ENCODE measurements at regions not wholly inside any gene's neighbourhood (a gene's known extent, or its start where the extent isn't known, plus 50 kb on each side); places are given as distances from the start of the nearest gene placed in this dataset.
A peak's percentile ranks its signal among the peaks of the same experiment; 100 is the strongest.

- DNase-seq = no peak
Measured at GRCh38 chr16:76190480-76190879, 86.7 kb upstream of the CNTNAP4 start.

- peak; percentile 24 for DNase-seq
Measured at GRCh38 chr16:76193906-76194615, 83.1 kb upstream of the CNTNAP4 start.

- DNase-seq = no peak
Measured at GRCh38 chr16:76194616-76195015, 82.6 kb upstream of the CNTNAP4 start.

GRCh38 chr16:76195056-76195455 is 82.1 kb upstream of the CNTNAP4 start:
- DNase-seq = no peak

GRCh38 chr16:76195648-76196047 is 81.6 kb upstream of the CNTNAP4 start:
- no peak for DNase-seq

- DNase-seq = no peak
Measured at GRCh38 chr16:76197900-76198299, 79.3 kb upstream of the CNTNAP4 start.

GRCh38 chr16:76199681-76200220 is 77.5 kb upstream of the CNTNAP4 start:
- DNase-seq = no peak

GRCh38 chr16:76201385-76201784 is 75.8 kb upstream of the CNTNAP4 start:
- no peak for DNase-seq

- DNase-seq = no peak
Measured at GRCh38 chr16:76204249-76204648, 73.0 kb upstream of the CNTNAP4 start.

- no peak for DNase-seq
Measured at GRCh38 chr16:76207270-76207669, 69.9 kb upstream of the CNTNAP4 start.

- no peak for DNase-seq
Measured at GRCh38 chr16:76210157-76210556, 67.0 kb upstream of the CNTNAP4 start.

- DNase-seq = no peak
Measured at GRCh38 chr16:76213860-76214259, 63.3 kb upstream of the CNTNAP4 start.

GRCh38 chr16:76214856-76215255 is 62.3 kb upstream of the CNTNAP4 start:
- no peak for DNase-seq

- no peak for DNase-seq
Measured at GRCh38 chr16:76222087-76222486, 55.1 kb upstream of the CNTNAP4 start.

GRCh38 chr16:76222853-76223252 is 54.3 kb upstream of the CNTNAP4 start:
- DNase-seq = no peak

- peak; percentile 0 for DNase-seq
Measured at GRCh38 chr16:76226011-76226410, 51.2 kb upstream of the CNTNAP4 start.

GRCh38 chr16:76226481-76226880 is 50.7 kb upstream of the CNTNAP4 start:
- no peak for DNase-seq

Data from NCI-H69 (cell line).